Epithelial cell of esophagus (primary cell): ENCODE measurements at regions not wholly inside any gene's neighbourhood (a gene's known extent, or its start where the extent isn't known, plus 50 kb on each side); places are given as distances from the start of the nearest gene placed in this dataset.

Experiments
- DNase-seq: peaks from one replicate; pipeline ENCODE4 v3.0.0; 2010; ENCODE audit warnings: low read depth
- H3K4me3 ChIP-seq: 2 replicates; pipeline ENCODE4 v1.5.1; 2011; ENCODE audit warnings: mild to moderate bottlenecking, low read length, control low read depth
- TF ChIP-seq, protein P1 (sequence below): IDR thresholded peaks from 2 replicates; pipeline ENCODE4 v1.5.1; 2011; ENCODE audit warnings: low read depth, mild to moderate bottlenecking, low read length, control low read depth, inconsistent platforms; ENCODE audit not compliant: insufficient read depth; ENCODE audit errors: missing control alignments

DNA sequence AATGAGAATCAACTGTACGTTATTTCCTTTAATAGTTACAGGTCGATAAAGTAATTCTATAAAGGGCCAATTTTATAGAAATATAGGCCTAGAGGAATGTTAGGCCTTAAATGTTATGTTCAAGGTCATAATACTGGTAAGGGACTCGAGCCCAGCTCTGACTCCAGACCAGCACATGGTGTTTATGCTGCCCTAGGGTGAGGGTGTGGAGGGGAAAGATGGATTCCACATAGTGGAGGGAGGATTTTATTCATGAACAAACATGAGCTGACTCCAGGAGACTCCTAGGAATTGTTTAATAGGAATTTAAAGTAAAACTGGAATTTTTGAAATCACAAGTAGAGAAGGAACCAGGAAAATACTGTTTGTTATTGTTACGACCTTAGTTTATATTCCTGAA is 139.9 kb downstream of the LACC1 start:
- no peak for DNase-seq
- H3K4me3 ChIP-seq, result no peak overlapping the region
- TF ChIP-seq, protein P1, sequence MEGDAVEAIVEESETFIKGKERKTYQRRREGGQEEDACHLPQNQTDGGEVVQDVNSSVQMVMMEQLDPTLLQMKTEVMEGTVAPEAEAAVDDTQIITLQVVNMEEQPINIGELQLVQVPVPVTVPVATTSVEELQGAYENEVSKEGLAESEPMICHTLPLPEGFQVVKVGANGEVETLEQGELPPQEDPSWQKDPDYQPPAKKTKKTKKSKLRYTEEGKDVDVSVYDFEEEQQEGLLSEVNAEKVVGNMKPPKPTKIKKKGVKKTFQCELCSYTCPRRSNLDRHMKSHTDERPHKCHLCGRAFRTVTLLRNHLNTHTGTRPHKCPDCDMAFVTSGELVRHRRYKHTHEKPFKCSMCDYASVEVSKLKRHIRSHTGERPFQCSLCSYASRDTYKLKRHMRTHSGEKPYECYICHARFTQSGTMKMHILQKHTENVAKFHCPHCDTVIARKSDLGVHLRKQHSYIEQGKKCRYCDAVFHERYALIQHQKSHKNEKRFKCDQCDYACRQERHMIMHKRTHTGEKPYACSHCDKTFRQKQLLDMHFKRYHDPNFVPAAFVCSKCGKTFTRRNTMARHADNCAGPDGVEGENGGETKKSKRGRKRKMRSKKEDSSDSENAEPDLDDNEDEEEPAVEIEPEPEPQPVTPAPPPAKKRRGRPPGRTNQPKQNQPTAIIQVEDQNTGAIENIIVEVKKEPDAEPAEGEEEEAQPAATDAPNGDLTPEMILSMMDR, result no peak

DNA sequence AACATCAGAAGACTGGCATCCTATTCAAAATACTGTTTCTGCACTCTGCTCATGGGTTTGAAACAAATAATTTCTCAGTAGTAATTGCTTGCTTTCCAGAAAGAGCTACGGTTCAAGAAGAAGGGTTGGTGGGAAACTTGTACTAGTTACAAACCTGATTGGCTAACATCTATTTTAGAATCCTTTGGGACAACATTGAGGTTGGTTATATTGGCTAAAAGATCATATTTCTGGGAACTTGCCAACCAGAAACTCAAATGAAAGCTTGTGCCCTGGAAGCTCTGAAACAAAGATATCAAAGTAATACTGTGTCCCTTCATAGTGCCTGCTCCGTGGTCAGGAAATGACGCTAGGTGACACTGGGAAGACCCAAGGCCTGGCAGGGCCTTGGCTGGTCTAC is 141.7 kb downstream of the LACC1 start:
- DNase-seq, result no peak
- H3K4me3 ChIP-seq, result no peak overlapping the region
- TF ChIP-seq, protein P1, result no peak

DNA sequence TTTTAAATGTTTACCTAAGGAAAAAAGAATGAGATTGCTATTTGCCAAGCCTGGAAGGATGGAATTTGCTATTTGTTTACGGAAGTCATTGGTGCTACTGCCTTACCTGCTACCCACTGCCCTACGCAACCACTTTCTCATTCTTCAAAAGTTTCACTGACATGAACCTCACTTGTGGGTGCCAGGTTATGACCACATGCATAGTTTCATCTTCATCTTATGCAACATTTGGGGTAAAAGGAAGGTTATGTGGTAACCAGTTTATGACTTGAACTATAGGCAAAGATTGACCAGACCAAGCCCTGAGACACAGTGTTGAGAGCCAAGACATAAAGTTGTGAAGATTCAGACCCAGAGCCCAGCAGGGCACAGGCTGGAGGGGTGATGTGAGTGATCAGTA is 142.5 kb downstream of the LACC1 start:
- TF ChIP-seq, protein P1, result no peak
- H3K4me3 ChIP-seq, result no peak overlapping the region
- DNase-seq, result peak; percentile 13

DNA sequence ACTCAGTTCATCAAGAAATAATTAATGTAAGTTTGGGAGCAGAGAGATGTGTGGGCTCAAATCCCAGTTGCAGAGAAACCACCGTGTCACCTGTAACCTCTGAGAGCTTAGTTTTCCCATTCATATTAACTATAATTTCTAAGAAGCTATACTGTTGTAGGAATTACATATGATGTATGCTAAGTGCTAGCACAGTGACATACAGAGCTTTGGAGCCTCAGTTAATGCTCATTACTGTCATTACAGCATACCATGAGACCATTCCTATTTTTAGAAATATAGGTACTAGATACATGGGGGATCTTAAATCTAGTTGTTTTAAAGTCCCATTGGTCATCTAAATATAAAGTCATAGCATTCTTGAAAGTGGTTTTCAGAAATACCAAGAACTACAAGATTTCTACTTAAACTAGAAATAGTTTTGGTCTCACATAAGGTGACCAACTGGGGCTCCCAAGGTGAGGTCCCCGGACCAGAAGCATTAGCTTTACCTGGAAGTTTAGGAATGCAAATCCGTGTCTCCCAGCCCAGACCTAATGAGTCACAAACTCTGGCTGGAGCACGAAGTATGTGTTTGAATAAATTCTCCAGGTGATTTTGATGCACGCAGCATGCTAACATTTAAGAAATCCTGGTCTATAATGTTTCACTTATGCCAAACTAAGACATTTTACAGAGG is 144.6 kb downstream of the LACC1 start:
- DNase-seq, result no peak
- TF ChIP-seq, protein P1, result no peak
- no peak overlapping the region for H3K4me3 ChIP-seq

DNA sequence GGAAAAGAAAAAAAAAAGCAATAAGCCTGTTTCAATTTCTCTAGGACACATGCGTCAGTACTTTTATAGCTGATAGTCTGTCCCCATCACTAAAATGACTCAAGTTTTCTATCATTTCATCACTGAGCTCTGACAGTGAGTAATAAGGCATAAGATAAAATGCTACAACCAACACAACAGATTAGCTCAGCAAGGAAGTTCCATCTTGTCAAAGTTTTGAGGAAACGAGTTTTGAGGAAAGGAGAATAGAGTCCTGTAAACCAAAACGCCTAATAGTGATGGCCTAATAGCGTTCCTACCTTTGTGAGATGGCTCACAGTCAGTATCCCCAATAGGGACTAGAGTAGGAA is 145.1 kb downstream of the LACC1 start:
- H3K4me3 ChIP-seq, result no peak overlapping the region
- TF ChIP-seq, protein P1, result no peak
- DNase-seq, result peak; percentile 10

DNA sequence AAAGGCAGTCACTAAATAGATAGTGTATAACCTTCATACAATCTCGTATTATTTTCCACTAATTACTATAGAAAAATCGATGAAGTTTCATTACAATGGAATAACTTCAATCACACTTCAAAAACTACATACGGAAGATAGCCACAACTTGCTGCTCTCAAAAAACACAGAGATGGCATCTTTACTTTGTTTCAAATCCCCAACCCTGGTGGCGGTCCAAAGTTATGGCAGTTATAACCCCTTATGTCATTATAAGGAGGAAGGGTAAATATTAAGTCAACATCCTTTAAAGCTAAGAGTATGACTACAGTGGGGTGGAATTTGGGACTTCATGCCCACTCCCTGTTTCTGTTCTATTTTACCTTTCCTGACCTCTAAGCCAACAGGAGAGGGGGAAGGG is 146.5 kb downstream of the LACC1 start:
- TF ChIP-seq, protein P1, result no peak
- DNase-seq, result no peak
- no peak overlapping the region for H3K4me3 ChIP-seq

DNA sequence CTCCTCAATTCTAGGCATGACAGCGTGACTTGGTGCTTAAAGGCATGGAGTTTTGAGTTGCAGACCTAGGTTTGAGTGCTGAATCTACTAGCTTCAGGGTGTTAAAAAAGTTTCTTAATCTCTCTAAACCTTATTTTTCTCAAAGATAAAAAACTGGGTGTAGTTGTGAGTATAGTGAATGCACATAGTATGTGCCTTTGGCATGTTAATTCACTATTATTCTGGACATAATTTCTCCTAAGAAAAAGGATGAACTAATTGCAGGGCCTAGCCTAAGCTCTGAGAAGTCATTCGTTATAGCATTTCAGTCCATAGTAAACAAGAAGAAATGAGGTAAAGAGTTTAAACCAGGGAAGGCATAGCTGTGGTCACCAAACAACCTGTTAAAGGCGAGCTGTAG is 149.0 kb downstream of the LACC1 start:
- TF ChIP-seq, protein P1, result no peak
- H3K4me3 ChIP-seq, result no peak overlapping the region
- DNase-seq, result no peak
